Gastroesophageal sphincter (tissue), 4 donors: ENCODE measurements at regions not wholly inside any gene's neighbourhood (a gene's known extent, or its start where the extent isn't known, plus 50 kb on each side); places are given as distances from the start of the nearest gene placed in this dataset.

Source experiments
- ATAC-seq: fragments of 150-250 bp; one replicate; pipeline ENCODE4 v1.9.1; 2016; ENCODE audit warnings: mild to moderate bottlenecking, moderate library complexity
- H3K27ac ChIP-seq, 4 donors: fragments of 200-600 bp; sonication (generic) in 3 of 4; 1 replicate in 3 of 4; 2 replicates in 1 of 4; pipeline ENCODE4 v1.5.1; 2016 to 2019
- H3K27me3 ChIP-seq: fragments of 200-600 bp; sonication (generic); one replicate; pipeline ENCODE4 v1.5.1; 2019
- H3K36me3 ChIP-seq, 2 donors: fragments of 200-600 bp; sonication (generic); one replicate each; pipeline ENCODE4 v1.5.1; 2019; ENCODE audit warnings: control low read depth in 1 of 2
- H3K4me1 ChIP-seq, 3 donors: fragments of 200-600 bp; sonication (generic); 1 replicate in 2 of 3; 2 replicates in 1 of 3; pipeline ENCODE4 v1.5.1; 2016 to 2019; ENCODE audit warnings: control low read depth in 2 of 3
- H3K4me3 ChIP-seq, 2 donors: fragments of 200-600 bp; sonication (generic); one replicate each; pipeline ENCODE4 v1.5.1; 2019; ENCODE audit warnings: mild to moderate bottlenecking in 1 of 2, moderate library complexity in 1 of 2
- H3K9me3 ChIP-seq, 3 donors: fragments of 200-600 bp; sonication (generic); one replicate each; pipeline ENCODE4 v1.5.1; 2017 to 2019; ENCODE audit warnings: control low read depth in 2 of 3
- CTCF ChIP-seq, 4 experiments: fragments of 200-600 bp in 2 of 4; fragments of 450-650 bp in 2 of 4; sonication (generic) in 1 of 4; IDR thresholded peaks; one replicate each; pipeline ENCODE4 v1.5.1; 2017 to 2019; ENCODE audit warnings: antibody characterized with exemption in 4 of 4, mild to moderate bottlenecking in 2 of 4, moderate library complexity in 2 of 4
- EP300 ChIP-seq: sonication (generic); formaldehyde crosslinking; IDR thresholded peaks from one replicate; pipeline ENCODE4 v1.6.1; 2017; ENCODE audit warnings: antibody characterized with exemption, mild to moderate bottlenecking
- POLR2A ChIP-seq, 2 donors: fragments of 450-650 bp; IDR thresholded peaks; one replicate each; pipeline ENCODE4 v1.6.1; 2017; ENCODE audit warnings: antibody characterized with exemption in 2 of 2, mild to moderate bottlenecking in 2 of 2, moderate library complexity in 1 of 2
- POLR2AphosphoS5 ChIP-seq: sonication (generic); formaldehyde crosslinking; IDR thresholded peaks from one replicate; pipeline ENCODE4 v1.6.1; 2017; ENCODE audit warnings: antibody characterized with exemption
- WGBS, 2 donors: methylation state at CpG; one replicate each; pipeline ENCODE4 v1.1.5; 2018; ENCODE audit warnings: low coverage in 1 of 2; 5-methylcytosine and 5-hydroxymethylcytosine counted together

- TF ChIP-seq CTCF (IDR thresholded peaks at IDR 0.05) (no peak), POLR2AphosphoS5 (no peak), POLR2A (IDR thresholded peaks at IDR 0.05) (no peak), EP300 (no peak)
- Histone ChIP-seq H3K4me1 (no peaks in the 10 kb centered on the region), H3K9me3 (no peaks in the 10 kb centered on the region), H3K27me3 (peaks cover 34% of the 10 kb centered on the region), H3K4me3 (no peak overlapping the region), H3K27ac (no peak overlapping the region), H3K36me3 (no peaks in the 10 kb centered on the region)
- ATAC-seq: no peak
- WGBS, 2 donors: 59 to 70% methylated on average over 5 of the region's 5 CpGs
Measured at GRCh38 chr12:112586148-112586783, 167.5 kb downstream of the PTPN11 start.

- no peak for ATAC-seq
- H3K9me3 ChIP-seq: peaks cover 0 to 9% (median 0%) of the 10 kb centered on the region in 3 donors
- H3K36me3 ChIP-seq: no peaks in the 10 kb centered on the region
- no peak overlapping the region for H3K4me3 ChIP-seq
- no peak for TF ChIP-seq CTCF (IDR thresholded peaks at IDR 0.05)
- no peak for TF ChIP-seq POLR2AphosphoS5
- TF ChIP-seq EP300: no peak
- no peak for TF ChIP-seq POLR2A (IDR thresholded peaks at IDR 0.05)
- WGBS, 2 donors: 75 to 89% methylated on average over 1 of the region's 1 CpG
- H3K27me3 ChIP-seq: peaks cover 29% of the 10 kb centered on the region
- H3K27ac ChIP-seq: no peak overlapping the region
- H3K4me1 ChIP-seq: no peaks in the 10 kb centered on the region
Measured at GRCh38 chr12:112589275-112589674, 170.5 kb downstream of the PTPN11 start.

- ATAC-seq: no peak
Measured at GRCh38 chr12:112590281-112590680, 171.5 kb downstream of the PTPN11 start.

GRCh38 chr12:112591488-112591887 is 172.7 kb downstream of the PTPN11 start:
- WGBS, 2 donors: 60 to 64% methylated on average over 4 to 5 of the region's 5 CpGs
- no peak overlapping the region for H3K4me3 ChIP-seq
- H3K27ac ChIP-seq: no peak overlapping the region
- TF ChIP-seq CTCF (IDR thresholded peaks at IDR 0.05): no peak
- TF ChIP-seq POLR2AphosphoS5: no peak
- no peak for TF ChIP-seq EP300
- H3K36me3 ChIP-seq: no peaks in the 10 kb centered on the region
- H3K27me3 ChIP-seq: peaks cover 25% of the 10 kb centered on the region
- no peaks in the 10 kb centered on the region for H3K4me1 ChIP-seq
- ATAC-seq: no peak
- H3K9me3 ChIP-seq: peaks cover 0 to 9% (median 0%) of the 10 kb centered on the region in 3 donors

More at GRCh38 chr12:112590281-112590680, 171.5 kb downstream of the PTPN11 start:
- H3K4me3 ChIP-seq: no peak overlapping the region
- no peaks in the 10 kb centered on the region for H3K4me1 ChIP-seq
- H3K9me3 ChIP-seq: peaks cover 0 to 9% (median 0%) of the 10 kb centered on the region in 3 donors
- no peaks in the 10 kb centered on the region for H3K36me3 ChIP-seq
- H3K27ac ChIP-seq: no peak overlapping the region
- 31% methylated on average over 3 of the region's 3 CpGs; no CpG with 5 or more reads in 1 of the 2 donors for WGBS, 2 donors
- H3K27me3 ChIP-seq: peaks cover 25% of the 10 kb centered on the region
- no peak for TF ChIP-seq EP300
- no peak for TF ChIP-seq CTCF (IDR thresholded peaks at IDR 0.05)
- TF ChIP-seq POLR2AphosphoS5: no peak
- no peak for TF ChIP-seq POLR2A (IDR thresholded peaks at IDR 0.05)

GRCh38 chr12:112595410-112595809 is 176.7 kb downstream of the PTPN11 start:
- Histone ChIP-seq H3K27ac (no peak overlapping the region), H3K27me3 (peaks cover 29% of the 10 kb centered on the region), H3K4me3 (no peak overlapping the region), H3K9me3 (peaks cover 0 to 9% (median 0%) of the 10 kb centered on the region in 3 donors), H3K36me3 (no peaks in the 10 kb centered on the region), H3K4me1 (no peaks in the 10 kb centered on the region)
- no peak for TF ChIP-seq EP300
- no peak for TF ChIP-seq POLR2AphosphoS5
- TF ChIP-seq CTCF (IDR thresholded peaks at IDR 0.05): no peak
- no peak for TF ChIP-seq POLR2A (IDR thresholded peaks at IDR 0.05)
- no peak for ATAC-seq
- 52 to 100% methylated on average over 1 to 2 of the region's 2 CpGs for WGBS, 2 donors
